ENCODE measurements at regions not wholly inside any gene's neighbourhood (a gene's known extent, or its start where the extent isn't known, plus 50 kb on each side); places are given as distances from the start of the nearest gene placed in this dataset.

GRCh38 chr15:96417760-96418130, 87.2 kb downstream of the NR2F2 start:
- no peak for TF ChIP-seq POLR2A (IDR thresholded peaks at IDR 0.05)
- no peak for TF ChIP-seq CTCF (IDR thresholded peaks at IDR 0.05)

All from ovary (tissue), 3 donors.